GM12874 (cell line): ENCODE measurements at regions not wholly inside any gene's neighbourhood (a gene's known extent, or its start where the extent isn't known, plus 50 kb on each side); places are given as distances from the start of the nearest gene placed in this dataset.

Experiments
- CTCF ChIP-seq: IDR thresholded peaks from 2 replicates; pipeline ENCODE4 v1.5.1; 2011; ENCODE audit warnings: low read depth, mild to moderate bottlenecking, control low read depth, low read length, moderate library complexity; ENCODE audit not compliant: insufficient read depth

DNA sequence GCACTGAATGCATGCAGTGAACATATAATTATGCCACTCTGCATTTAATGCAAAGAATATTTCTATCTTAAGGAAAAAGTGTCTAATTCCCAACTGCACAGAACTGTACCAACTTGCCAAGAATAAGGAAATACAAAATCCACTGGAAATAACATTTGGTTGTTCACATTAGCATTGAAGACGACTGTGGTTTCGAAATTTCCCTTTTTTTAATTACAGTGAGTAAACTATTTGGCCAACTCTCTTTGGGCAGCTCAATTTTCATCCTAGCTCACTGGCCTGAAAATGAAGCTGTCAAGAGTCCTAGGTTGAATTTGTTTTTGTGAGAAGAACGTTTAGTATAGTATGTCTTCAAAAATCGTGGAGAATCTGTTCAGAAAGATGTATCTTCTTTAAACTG, 81.6 kb upstream of the MID1 start:
- no peak for TF ChIP-seq CTCF

DNA sequence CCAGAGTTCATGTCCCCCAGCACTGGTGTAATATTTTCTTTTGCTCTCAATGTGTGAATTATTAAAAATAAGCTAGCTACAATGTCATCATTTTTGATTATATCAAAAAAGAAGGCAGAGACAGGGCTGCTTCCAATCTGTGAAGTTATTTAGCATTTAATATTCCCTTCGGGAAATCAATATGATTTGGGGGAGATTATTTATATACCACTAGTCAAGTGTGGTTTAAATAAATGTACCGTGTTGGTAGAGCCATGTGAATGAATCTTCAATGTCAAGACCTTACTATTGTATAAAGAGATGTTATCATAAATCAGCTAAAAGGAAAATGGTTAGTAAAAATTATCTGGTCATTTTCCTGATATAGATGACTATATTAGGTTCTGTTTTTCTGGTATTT, 87.4 kb upstream of the MID1 start:
- TF ChIP-seq CTCF = no peak

- no peak for TF ChIP-seq CTCF
These were observed 88.9 kb upstream of the MID1 start for GRCh38 chrX:10709276-10709675.

DNA sequence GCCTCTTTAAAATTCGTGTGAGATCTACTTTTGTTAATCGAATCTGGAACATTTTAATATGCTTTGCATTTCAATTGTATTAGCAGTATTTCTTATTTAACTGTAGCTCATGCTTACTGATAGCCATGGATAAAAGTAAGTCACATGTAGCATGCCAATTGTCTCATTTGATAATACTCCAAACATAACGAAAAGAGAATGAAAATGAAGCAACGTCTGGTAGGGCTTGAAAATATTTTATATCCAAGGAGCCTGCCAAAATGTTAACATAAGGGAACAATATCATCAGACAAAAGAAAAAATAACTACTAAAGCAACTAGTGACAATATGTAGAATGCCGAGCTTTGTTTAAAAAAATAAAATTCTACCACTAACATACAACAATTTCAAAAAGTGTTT, 94.1 kb upstream of the MID1 start:
- no peak for TF ChIP-seq CTCF

DNA sequence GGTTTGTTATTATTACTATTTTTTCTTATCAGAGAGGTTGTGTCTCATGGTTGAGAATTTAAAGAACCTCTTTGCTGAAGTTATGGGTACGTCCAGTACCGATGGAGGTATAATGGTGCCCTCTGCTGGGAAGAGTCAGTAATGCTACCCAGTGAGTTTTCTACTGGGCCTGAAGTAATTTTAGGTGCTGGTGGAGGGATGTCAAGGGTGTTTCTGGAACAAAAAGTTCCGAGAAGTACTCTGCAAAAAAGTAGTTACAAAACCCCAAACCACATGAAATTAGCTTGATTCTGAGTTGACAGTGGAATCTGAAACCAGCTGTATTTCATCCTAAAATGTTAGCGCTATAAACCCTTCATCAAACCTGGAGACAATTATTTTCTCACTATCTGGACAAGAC, 102.5 kb upstream of the MID1 start:
- TF ChIP-seq CTCF = peak; percentile 35; the same call in 1 of the 2 replicates

- peak; percentile 27; the same call in 1 of the 2 replicates for TF ChIP-seq CTCF
These were observed 104.7 kb upstream of the MID1 start for GRCh38 chrX:10725071-10725470.

DNA sequence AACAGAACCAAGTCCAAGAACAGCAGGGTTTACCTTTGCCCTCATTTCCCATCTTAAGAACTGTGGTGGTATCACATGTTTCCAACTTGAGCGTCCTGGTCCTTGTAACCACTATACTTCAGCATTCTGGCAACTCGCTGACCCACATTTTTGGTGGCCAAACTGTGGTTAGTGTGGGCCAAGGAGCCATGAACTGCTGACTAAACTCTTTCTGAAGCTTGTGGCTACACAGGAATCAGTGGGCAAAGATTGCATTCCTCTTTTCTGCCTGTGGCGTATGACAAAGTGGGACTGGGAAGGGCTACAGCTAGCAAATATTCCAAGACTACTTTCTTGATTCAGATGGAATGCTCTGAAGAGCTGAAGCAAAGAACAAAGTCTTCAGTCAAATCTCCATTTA, 106.3 kb upstream of the MID1 start:
- no peak for TF ChIP-seq CTCF

- TF ChIP-seq CTCF = no peak
These were observed 108.5 kb upstream of the MID1 start for GRCh38 chrX:10728806-10729389.
